Stimulated activated naive CD8-positive, alpha-beta T cell treated with anti-CD3 and anti-CD28 coated beads, Interleukin-15, amount 100 ng/mL, for 72 hours (primary cell): ENCODE measurements at regions not wholly inside any gene's neighbourhood (a gene's known extent, or its start where the extent isn't known, plus 50 kb on each side); places are given as distances from the start of the nearest gene placed in this dataset.

Source experiments
- ATAC-seq: fragments of 150-1000 bp; cut with Tn5 transposase; 2 replicates; pipeline ENCODE4 v1.10.0; 2021; ENCODE audit warnings: mild to moderate bottlenecking, moderate library complexity
- DNase-seq, 2 donors: peaks; one replicate each; pipeline ENCODE4 v3.0.0; 2021 to 2022
- H3K27ac Mint-ChIP-seq, 2 donors: one replicate each; pipeline ENCODE4 v1.8.0; 2022; ENCODE audit warnings: mild to moderate bottlenecking in 2 of 2, mixed read lengths in 2 of 2, moderate library complexity in 2 of 2
- H3K27me3 Mint-ChIP-seq: one replicate; pipeline ENCODE4 v1.8.0; 2022; ENCODE audit warnings: mixed read lengths
- H3K4me1 Mint-ChIP-seq: one replicate; pipeline ENCODE4 v1.8.0; 2022; ENCODE audit warnings: mild to moderate bottlenecking, mixed read lengths
- H3K4me3 Mint-ChIP-seq, 2 donors: one replicate each; pipeline ENCODE4 v1.8.0; 2022; ENCODE audit warnings: mild to moderate bottlenecking in 2 of 2, mixed read lengths in 2 of 2, moderate library complexity in 1 of 2
- H3K9me3 Mint-ChIP-seq, 2 donors: one replicate each; pipeline ENCODE4 v1.8.0; 2022; ENCODE audit warnings: mixed read lengths in 2 of 2

- H3K4me1 Mint-ChIP-seq, result peaks cover 10% of the 10 kb centered on the region
Observed at GRCh38 chr13:21321269-21321668, 137.8 kb downstream of the ZDHHC20 start.

GRCh38 chr13:21322327-21322965, 136.7 kb downstream of the ZDHHC20 start:
- Mint-ChIP-seq H3K4me1 (peaks cover 6% of the 10 kb centered on the region), H3K4me3 (no peak overlapping the region), H3K9me3 (no peaks in the 10 kb centered on the region), H3K27ac (no peak overlapping the region), H3K27me3 (no peaks in the 10 kb centered on the region)
- ATAC-seq, result no peak
- no peak for DNase-seq

More at GRCh38 chr13:21321269-21321668, 137.8 kb downstream of the ZDHHC20 start:
- Mint-ChIP-seq H3K4me3 (no peak overlapping the region), H3K27me3 (no peaks in the 10 kb centered on the region), H3K9me3 (no peaks in the 10 kb centered on the region), H3K27ac (no peak overlapping the region)
- ATAC-seq (no peak), DNase-seq (no peak)
